HG02759 (cell line): ENCODE measurements at regions not wholly inside any gene's neighbourhood (a gene's known extent, or its start where the extent isn't known, plus 50 kb on each side); places are given as distances from the start of the nearest gene placed in this dataset.
"Not testable (repeated sequence)": the region's sequence is repeated elsewhere in the genome, so short reads cannot be mapped to it uniquely, and the experiment has no call there.

Experiments
- ATAC-seq: cut with Tn5 transposase; IDR thresholded peaks from one replicate; pipeline ENCODE4 v1.9.1; 2021; ENCODE audit warnings: mild to moderate bottlenecking, moderate library complexity; ENCODE audit not compliant: unreplicated experiment

DNA sequence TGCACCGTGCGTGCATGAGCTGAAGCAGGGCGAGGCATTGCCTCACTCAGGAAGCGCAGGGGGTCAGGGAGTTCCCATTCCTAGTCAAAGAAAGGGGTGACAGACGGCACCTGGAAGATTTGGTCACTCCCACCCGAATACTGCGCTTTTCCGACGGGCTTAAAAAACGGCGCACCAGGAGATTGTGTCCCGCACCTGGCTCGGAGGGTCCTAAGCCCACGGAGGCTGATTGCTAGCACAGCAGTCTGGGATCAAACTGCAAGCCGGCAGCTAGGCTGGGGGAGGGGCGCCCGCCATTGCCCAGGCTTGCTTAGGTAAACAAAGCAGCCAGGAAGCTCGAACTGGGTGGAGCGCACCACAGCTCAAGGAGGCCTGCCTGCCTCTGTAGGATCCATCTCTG, 85.6 kb upstream of the TSLP start:
- ATAC-seq = not testable (repeated sequence)

- ATAC-seq = not testable (repeated sequence)
Observed at GRCh38 chr5:110987573-110987972, 83.9 kb upstream of the TSLP start.

GRCh38 chr5:110996742-110997141, 74.8 kb upstream of the TSLP start:
- ATAC-seq = no peak

- no peak for ATAC-seq
Observed at GRCh38 chr5:111002036-111002435, 69.5 kb upstream of the TSLP start.

DNA sequence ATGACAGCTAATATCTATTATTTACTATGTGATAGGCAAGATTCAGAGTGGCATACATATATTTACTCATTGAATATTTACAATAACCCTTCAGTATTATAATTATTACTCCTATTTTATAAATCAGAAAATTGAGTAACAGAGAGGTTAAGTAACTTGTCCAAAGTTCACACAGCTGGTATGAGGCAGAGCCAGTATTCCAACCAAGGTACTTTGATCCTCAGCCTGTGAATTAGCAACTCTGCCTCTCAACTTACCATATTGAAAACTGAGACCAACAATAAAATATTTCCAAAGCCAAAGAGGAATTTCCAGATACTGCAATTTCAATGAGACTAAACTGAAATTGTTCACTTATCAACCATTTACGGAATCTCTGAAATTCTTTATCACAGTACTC, 67.9 kb upstream of the TSLP start:
- no peak for ATAC-seq

GRCh38 chr5:111004291-111004690, 67.2 kb upstream of the TSLP start:
- no peak for ATAC-seq

DNA sequence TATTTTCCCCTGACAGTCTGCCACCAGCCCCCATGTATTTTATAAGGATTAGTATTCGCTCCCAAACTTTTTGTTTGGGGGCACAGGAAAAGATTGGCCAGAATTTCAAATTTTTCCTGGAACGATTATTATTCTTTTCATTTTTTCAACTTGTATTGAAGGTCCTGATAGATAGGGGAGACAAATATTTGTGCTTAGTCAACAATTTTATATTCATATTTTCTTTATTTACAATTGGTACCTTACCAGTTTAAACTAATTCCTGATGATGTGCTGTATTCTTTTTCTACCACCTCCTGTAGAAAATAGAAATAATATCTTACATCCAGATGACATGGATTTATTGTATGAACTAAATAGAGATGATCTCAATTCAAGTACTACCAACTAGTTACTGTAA, 60.7 kb upstream of the TSLP start:
- ATAC-seq = no peak

DNA sequence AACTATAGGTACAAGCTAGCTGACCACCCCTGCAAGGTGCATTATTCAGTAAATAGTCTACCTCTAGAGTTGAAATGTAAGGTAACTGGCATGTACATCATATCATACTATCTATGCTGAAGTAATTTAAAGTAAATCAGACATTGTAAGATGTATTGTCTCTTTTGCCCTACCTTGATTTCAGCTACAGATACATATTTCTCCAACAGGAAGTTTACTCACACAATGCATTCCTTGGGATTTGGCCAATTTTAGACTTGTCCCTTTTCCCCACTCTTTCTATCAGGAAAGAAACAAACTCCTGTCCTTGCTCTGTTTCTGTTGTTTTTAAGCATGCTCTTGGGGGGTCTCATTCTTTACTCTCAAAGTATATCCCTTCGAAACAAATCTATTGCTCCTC, 58.5 kb upstream of the TSLP start:
- no peak for ATAC-seq

- no peak for ATAC-seq
Observed at GRCh38 chr5:111016801-111017200, 54.7 kb upstream of the TSLP start.

DNA sequence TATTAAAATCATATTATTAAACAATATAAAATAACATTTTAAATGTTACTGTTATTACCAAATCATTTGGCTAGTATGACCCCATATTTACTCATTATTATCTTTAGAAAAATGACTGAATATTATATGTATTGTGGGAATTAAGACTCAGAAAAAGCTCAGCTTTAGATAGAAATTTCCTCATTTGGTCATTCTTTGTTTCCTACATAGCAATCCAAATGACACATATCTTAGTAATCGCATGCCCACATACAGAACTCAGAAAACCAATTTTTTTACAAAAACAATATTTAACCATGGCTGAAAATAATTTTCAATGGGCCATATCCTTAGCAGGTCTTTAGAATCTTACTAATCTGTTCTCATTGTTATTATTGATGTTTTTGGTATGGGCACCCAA, 53.8 kb upstream of the TSLP start:
- no peak for ATAC-seq
